Neural cell (in vitro differentiated cells): ENCODE measurements at regions not wholly inside any gene's neighbourhood (a gene's known extent, or its start where the extent isn't known, plus 50 kb on each side); places are given as distances from the start of the nearest gene placed in this dataset.

Experiments used
- CTCF ChIP-seq: fragments of 450-650 bp; IDR thresholded peaks from 2 replicates; pipeline ENCODE4 v1.5.1; 2014; ENCODE audit warnings: antibody characterized with exemption, mild to moderate bottlenecking, moderate library complexity; ENCODE audit not compliant: poor library complexity, severe bottlenecking
- EP300 ChIP-seq: fragments of 450-650 bp; conservative IDR thresholded peaks from 2 replicates; pipeline ENCODE4 v1.6.1; 2014; ENCODE audit warnings: antibody characterized with exemption, mild to moderate bottlenecking, moderate library complexity; ENCODE audit not compliant: poor library complexity, severe bottlenecking
- EZH2 ChIP-seq: fragments of 200-600, 300-800 bp; shearing (Covaris generic), sonication (generic); IDR thresholded peaks from 2 replicates; pipeline ENCODE4 v1.6.1; 2014; ENCODE audit warnings: antibody characterized with exemption, low read length, borderline replicate concordance, mild to moderate bottlenecking; ENCODE audit not compliant: insufficient read depth, poor library complexity, severe bottlenecking
- MXI1 ChIP-seq: fragments of 450-650 bp; conservative IDR thresholded peaks from 2 replicates; pipeline ENCODE4 v1.6.1; 2014; ENCODE audit warnings: antibody characterized with exemption, mild to moderate bottlenecking; ENCODE audit not compliant: poor library complexity, severe bottlenecking
- POLR2AphosphoS5 ChIP-seq: IDR thresholded peaks from 2 replicates; pipeline ENCODE4 v1.6.1; 2012
- REST ChIP-seq: IDR thresholded peaks from 2 replicates; pipeline ENCODE4 v1.6.1; 2012; ENCODE audit warnings: borderline replicate concordance
- SMC3 ChIP-seq: fragments of 450-650 bp; conservative IDR thresholded peaks from 2 replicates; pipeline ENCODE4 v1.6.1; 2014; ENCODE audit warnings: antibody characterized with exemption, mild to moderate bottlenecking, moderate library complexity; ENCODE audit not compliant: poor library complexity
- TAF1 ChIP-seq: IDR thresholded peaks from 2 replicates; pipeline ENCODE4 v1.6.1; 2012; ENCODE audit warnings: low read depth

GRCh38 chr9:32172256-32172655 lies 212.2 kb upstream of the ACO1 start:
- TF ChIP-seq SMC3 (no peak), CTCF (no peak), EZH2 (no peak), REST (no peak), POLR2AphosphoS5 (no peak), TAF1 (no peak), MXI1 (no peak), EP300 (no peak)
